GM21825 (cell line): ENCODE measurements at regions not wholly inside any gene's neighbourhood (a gene's known extent, or its start where the extent isn't known, plus 50 kb on each side); places are given as distances from the start of the nearest gene placed in this dataset.
"Not testable (repeated sequence)": the region's sequence is repeated elsewhere in the genome, so short reads cannot be mapped to it uniquely, and the experiment has no call there.

Experiments used
- ATAC-seq: cut with Tn5 transposase; IDR thresholded peaks from one replicate; pipeline ENCODE4 v1.9.1; 2021; ENCODE audit warnings: mild to moderate bottlenecking, moderate library complexity; ENCODE audit not compliant: unreplicated experiment

GRCh38 chr1:96519851-96520578 is 201.6 kb upstream of the PTBP2 start:
- no peak for ATAC-seq

- ATAC-seq: no peak
These were observed 201.0 kb upstream of the PTBP2 start for GRCh38 chr1:96520579-96520947.

GRCh38 chr1:96521010-96521409 is 200.6 kb upstream of the PTBP2 start:
- ATAC-seq: no peak

GRCh38 chr1:96521994-96522760 is 199.4 kb upstream of the PTBP2 start:
- ATAC-seq: no peak

- no peak for ATAC-seq
These were observed 198.7 kb upstream of the PTBP2 start for GRCh38 chr1:96522927-96523326.

GRCh38 chr1:96524100-96524499 is 197.5 kb upstream of the PTBP2 start:
- no peak for ATAC-seq

- no peak for ATAC-seq
These were observed 195.7 kb upstream of the PTBP2 start for GRCh38 chr1:96525657-96526557.

- not testable (repeated sequence) for ATAC-seq
These were observed 192.9 kb upstream of the PTBP2 start for GRCh38 chr1:96528672-96529071.

- no peak for ATAC-seq
These were observed 187.8 kb upstream of the PTBP2 start for GRCh38 chr1:96533820-96534219.

GRCh38 chr1:96536581-96536980 is 185.0 kb upstream of the PTBP2 start:
- ATAC-seq: no peak

GRCh38 chr1:96538111-96538641 is 183.4 kb upstream of the PTBP2 start:
- no peak for ATAC-seq

GRCh38 chr1:96538883-96539282 is 182.7 kb upstream of the PTBP2 start:
- ATAC-seq: no peak

GRCh38 chr1:96541491-96541890 is 180.1 kb upstream of the PTBP2 start:
- ATAC-seq: no peak

- ATAC-seq: no peak
These were observed 177.3 kb upstream of the PTBP2 start for GRCh38 chr1:96544051-96544830.

GRCh38 chr1:96544831-96545221 is 176.8 kb upstream of the PTBP2 start:
- ATAC-seq: no peak

GRCh38 chr1:96545935-96546656 is 175.5 kb upstream of the PTBP2 start:
- no peak for ATAC-seq

- no peak for ATAC-seq
These were observed 171.5 kb upstream of the PTBP2 start for GRCh38 chr1:96550061-96550460.

GRCh38 chr1:96552451-96552850 is 169.1 kb upstream of the PTBP2 start:
- ATAC-seq: no peak

- ATAC-seq: no peak
These were observed 167.8 kb upstream of the PTBP2 start for GRCh38 chr1:96553811-96554210.

GRCh38 chr1:96554364-96554763 is 167.2 kb upstream of the PTBP2 start:
- no peak for ATAC-seq
